HL-60 (cell line): ENCODE measurements at regions not wholly inside any gene's neighbourhood (a gene's known extent, or its start where the extent isn't known, plus 50 kb on each side); places are given as distances from the start of the nearest gene placed in this dataset.

Experiments used
- DNase-seq, 2 experiments: peaks; one replicate each; pipeline ENCODE4 v3.0.0-alpha.2; 2010 to 2020; ENCODE audit warnings: low read depth in 1 of 2, low spot score in 1 of 2
- H3K27ac ChIP-seq: fragments of 250-450 bp; sonication (Bioruptor Pico); replicated peaks from 2 replicates; pipeline ENCODE4 v1.5.1; 2020; ENCODE audit warnings: mild to moderate bottlenecking, moderate library complexity
- H3K27me3 ChIP-seq: fragments of 250-450 bp; sonication (Bioruptor Pico); 2 replicates; pipeline ENCODE4 v1.5.1; 2021; ENCODE audit warnings: mild to moderate bottlenecking, moderate library complexity; ENCODE audit not compliant: insufficient read depth, poor library complexity, severe bottlenecking
- H3K4me3 ChIP-seq: replicated peaks from 2 replicates; pipeline ENCODE4 v1.5.1; 2011; ENCODE audit warnings: mild to moderate bottlenecking, control low read depth, low read length; ENCODE audit not compliant: insufficient read depth
- GABPA ChIP-seq: IDR thresholded peaks from 2 replicates; pipeline ENCODE4 v1.6.1; 2012; ENCODE audit warnings: low read depth
- POLR2AphosphoS5 ChIP-seq: IDR thresholded peaks from 2 replicates; pipeline ENCODE4 v1.6.1; 2012; ENCODE audit warnings: low read depth
- SPI1 ChIP-seq: IDR thresholded peaks from 2 replicates; pipeline ENCODE4 v1.6.1; 2012; ENCODE audit warnings: low read depth, mild to moderate bottlenecking, borderline replicate concordance
- TF ChIP-seq, protein P1 (sequence below): IDR thresholded peaks from 2 replicates; pipeline ENCODE4 v1.6.1; 2012; ENCODE audit warnings: low read depth; ENCODE audit not compliant: insufficient replicate concordance
- TF ChIP-seq, protein P2 (sequence below): IDR thresholded peaks from one replicate; pipeline ENCODE4 v1.5.1; 2011; ENCODE audit warnings: low read length, control low read depth, inconsistent platforms; ENCODE audit not compliant: insufficient read depth

DNA sequence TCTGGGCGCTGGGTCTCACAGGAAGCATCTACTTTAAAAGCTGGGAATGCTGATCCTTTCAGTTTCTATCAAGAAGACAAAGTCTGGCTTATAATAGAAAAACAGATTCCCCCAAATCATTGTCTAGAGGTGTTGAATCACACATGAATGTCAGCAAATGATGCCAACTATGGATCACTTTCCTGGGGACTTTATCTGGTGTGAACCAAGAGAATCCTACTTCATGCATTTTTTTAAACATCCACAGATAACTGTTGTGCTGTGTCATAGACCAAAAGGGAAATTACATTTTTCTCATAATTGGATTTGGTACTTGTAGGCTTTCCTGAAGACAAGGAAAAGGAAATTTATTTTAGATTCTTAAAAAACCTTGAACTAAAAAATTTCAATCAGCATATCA lies 132.7 kb downstream of the CD47 start:
- H3K4me3 ChIP-seq = no peak overlapping the region
- H3K27ac ChIP-seq = no peak overlapping the region
- H3K27me3 ChIP-seq = no peaks in the 10 kb centered on the region
- no peak for DNase-seq
- TF ChIP-seq GABPA (no peak), POLR2AphosphoS5 (no peak), SPI1 (no peak)
- TF ChIP-seq, protein P1, sequence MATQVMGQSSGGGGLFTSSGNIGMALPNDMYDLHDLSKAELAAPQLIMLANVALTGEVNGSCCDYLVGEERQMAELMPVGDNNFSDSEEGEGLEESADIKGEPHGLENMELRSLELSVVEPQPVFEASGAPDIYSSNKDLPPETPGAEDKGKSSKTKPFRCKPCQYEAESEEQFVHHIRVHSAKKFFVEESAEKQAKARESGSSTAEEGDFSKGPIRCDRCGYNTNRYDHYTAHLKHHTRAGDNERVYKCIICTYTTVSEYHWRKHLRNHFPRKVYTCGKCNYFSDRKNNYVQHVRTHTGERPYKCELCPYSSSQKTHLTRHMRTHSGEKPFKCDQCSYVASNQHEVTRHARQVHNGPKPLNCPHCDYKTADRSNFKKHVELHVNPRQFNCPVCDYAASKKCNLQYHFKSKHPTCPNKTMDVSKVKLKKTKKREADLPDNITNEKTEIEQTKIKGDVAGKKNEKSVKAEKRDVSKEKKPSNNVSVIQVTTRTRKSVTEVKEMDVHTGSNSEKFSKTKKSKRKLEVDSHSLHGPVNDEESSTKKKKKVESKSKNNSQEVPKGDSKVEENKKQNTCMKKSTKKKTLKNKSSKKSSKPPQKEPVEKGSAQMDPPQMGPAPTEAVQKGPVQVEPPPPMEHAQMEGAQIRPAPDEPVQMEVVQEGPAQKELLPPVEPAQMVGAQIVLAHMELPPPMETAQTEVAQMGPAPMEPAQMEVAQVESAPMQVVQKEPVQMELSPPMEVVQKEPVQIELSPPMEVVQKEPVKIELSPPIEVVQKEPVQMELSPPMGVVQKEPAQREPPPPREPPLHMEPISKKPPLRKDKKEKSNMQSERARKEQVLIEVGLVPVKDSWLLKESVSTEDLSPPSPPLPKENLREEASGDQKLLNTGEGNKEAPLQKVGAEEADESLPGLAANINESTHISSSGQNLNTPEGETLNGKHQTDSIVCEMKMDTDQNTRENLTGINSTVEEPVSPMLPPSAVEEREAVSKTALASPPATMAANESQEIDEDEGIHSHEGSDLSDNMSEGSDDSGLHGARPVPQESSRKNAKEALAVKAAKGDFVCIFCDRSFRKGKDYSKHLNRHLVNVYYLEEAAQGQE = no peak
- TF ChIP-seq, protein P2, sequence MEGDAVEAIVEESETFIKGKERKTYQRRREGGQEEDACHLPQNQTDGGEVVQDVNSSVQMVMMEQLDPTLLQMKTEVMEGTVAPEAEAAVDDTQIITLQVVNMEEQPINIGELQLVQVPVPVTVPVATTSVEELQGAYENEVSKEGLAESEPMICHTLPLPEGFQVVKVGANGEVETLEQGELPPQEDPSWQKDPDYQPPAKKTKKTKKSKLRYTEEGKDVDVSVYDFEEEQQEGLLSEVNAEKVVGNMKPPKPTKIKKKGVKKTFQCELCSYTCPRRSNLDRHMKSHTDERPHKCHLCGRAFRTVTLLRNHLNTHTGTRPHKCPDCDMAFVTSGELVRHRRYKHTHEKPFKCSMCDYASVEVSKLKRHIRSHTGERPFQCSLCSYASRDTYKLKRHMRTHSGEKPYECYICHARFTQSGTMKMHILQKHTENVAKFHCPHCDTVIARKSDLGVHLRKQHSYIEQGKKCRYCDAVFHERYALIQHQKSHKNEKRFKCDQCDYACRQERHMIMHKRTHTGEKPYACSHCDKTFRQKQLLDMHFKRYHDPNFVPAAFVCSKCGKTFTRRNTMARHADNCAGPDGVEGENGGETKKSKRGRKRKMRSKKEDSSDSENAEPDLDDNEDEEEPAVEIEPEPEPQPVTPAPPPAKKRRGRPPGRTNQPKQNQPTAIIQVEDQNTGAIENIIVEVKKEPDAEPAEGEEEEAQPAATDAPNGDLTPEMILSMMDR = no peak

DNA sequence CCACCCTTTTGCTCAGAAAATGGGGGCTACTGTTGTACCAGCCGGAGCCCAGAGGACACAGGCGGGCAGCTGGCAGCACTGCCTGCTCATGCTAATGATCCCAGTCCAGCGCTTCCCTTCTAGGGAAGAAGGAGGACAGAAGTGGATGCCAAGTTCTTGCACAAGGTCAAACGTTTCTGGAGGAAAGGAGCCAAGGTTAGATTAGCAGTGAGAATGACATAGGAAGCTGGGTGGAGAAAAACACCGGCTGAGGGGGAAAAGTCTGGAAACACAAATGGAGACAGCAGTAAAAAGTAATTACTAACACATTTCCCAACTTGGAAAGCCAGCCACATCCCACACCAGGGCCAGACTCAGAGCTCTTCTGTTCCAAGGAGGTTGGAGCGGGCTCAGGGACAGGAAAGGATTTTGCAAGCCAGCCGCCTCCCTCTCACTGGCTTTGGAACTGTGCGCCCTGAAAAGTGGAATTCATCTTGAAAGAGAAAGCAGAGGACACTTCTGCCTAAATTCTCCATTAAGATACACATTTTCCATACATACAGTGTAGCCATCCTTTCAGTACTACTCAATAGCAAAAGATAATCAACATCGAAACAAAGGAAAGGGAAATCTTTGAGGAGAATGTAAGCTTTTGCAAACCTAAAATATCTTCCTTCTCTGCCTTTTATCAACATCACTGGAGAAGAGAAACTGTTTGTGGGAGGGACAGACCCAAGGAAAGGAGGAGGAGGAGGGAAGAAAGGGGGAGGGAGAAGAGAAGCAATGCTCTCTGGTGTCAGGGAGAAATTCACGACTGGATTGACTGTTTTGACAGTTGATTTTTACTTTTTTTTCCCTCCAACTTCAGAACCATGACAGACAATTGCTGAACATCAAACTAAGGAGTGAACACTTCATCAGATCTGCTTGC lies 133.6 kb downstream of the CD47 start:
- Histone ChIP-seq H3K27ac (no peak overlapping the region), H3K4me3 (no peak overlapping the region), H3K27me3 (no peaks in the 10 kb centered on the region)
- no peak for DNase-seq
- TF ChIP-seq, protein P1 = no peak
- TF ChIP-seq GABPA (no peak), POLR2AphosphoS5 (no peak), SPI1 (no peak)
- TF ChIP-seq, protein P2 = no peak

DNA sequence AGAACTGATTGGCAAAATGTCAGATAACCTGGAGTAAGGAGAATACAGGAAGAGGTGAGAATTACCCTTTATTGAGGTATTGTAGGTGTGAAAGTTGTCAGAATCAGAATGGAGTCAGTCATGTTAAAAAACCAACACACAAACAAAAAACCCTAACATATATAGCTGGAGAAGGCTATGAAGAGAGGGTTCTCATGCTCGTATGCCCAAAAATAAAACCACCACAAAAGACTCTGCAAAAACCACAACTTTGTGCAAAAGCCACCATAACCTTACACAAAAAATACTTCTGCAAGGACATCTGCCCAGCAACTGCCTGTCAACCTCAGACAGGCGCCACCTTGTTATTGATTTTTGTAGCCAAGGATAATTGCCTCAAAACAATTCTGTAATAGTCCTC lies 136.0 kb downstream of the CD47 start:
- Histone ChIP-seq H3K27me3 (no peaks in the 10 kb centered on the region), H3K27ac (no peak overlapping the region), H3K4me3 (no peak overlapping the region)
- peak in 1 of 2 experiments; percentile 11 for DNase-seq
- TF ChIP-seq SPI1 = no peak
- TF ChIP-seq, protein P1 = no peak
- TF ChIP-seq, protein P2 = no peak
- TF ChIP-seq POLR2AphosphoS5 = no peak
- TF ChIP-seq GABPA = no peak
